ENCODE measurements at regions not wholly inside any gene's neighbourhood (a gene's known extent, or its start where the extent isn't known, plus 50 kb on each side); places are given as distances from the start of the nearest gene placed in this dataset.
A peak's percentile ranks its signal among the peaks of the same experiment; 100 is the strongest.

DNA sequence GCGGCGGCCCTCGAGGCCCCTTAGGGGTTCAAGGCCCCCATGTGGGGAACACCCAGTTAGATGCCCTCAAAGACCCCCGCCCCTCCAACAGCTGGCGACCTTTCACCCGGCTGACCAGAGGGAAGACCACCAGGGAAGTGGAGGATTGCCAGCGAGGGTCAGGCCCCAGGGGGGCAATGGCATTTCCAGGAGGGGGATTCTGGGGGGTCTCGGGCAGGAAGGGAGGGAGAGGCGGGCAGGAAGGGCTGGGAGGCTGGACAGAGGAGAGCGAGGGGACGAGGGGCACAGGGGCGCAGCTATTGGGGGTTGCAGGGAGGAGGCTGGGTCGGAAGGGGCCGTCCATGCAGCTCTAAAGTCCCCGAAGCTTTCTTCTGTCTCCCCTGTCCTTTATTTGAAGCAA lies 139.5 kb downstream of the C16orf95 start:
- no peak for DNase-seq

DNA sequence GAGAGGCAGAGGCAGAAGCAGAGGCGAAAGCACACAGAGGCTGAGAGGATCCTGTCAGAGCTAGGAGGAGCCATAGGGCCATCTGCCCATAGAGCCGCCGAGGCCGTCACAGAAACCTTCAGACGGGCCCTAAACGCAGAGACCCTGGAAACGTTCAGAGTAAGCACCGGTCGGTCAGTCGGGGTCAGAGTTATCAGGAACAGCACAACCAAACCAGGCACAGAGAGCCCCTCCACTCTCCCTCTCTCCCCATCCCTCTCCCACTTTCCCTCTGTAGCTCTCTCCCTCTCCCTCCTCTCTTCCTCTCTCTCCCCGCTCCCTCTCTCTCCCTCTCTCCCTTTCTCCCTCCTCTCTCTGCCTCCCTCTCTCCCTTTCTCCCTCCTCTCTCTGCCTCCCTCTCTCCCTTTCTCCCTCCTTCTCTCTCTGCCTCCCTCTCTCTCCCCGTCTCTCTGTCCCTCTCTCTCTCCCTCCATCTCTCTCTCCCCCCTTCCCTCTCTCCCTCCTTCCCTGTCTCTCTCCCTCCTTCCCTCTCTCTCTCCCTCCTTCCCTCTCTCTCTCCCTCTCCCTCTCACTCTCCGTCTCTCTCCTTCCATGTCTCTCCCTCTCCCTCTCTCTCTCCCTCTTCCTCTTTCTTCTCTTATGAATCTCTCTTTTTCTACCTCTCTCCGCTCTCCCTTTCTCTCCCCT lies 138.9 kb downstream of the C16orf95 start:
- DNase-seq: peak; percentile 58

DNA sequence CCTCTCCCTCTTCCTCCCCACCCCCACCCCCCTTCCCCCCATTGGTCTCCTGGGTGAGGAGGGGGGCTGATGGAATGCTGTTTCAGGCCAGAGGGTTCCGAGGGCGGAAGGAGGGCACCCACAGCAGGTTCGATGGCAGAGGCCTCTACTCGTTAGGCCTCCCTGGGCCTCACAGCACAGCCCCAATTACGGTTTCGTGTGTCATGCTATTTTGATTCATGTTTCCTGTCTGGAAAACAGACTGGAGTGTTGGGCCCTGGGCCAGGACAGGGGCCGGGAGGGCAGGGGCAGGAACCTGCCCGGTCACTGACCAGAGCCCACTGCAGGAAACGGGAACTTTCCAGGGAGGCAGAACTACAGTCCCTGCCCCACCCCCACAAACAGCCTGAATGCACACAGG lies 138.2 kb downstream of the C16orf95 start:
- peak; percentile 58 for DNase-seq

DNA sequence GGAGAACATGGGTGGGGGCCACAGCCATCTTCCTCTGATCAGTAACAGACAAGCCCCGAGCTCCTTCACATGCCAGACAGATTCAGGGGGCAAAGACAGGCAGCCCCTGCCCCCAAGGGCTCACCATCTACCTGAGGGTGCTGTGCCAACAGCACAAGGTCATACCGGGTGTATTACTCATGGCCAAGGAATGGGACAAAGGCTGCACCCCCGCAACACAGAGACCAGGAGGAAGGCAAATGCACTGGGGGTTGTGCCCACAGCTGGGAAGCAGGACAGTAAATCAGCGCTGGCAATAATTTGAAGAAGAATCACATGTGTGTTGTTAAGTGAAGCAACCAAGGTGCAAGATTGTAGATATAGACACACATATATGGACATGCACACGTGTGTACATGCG lies 137.1 kb downstream of the C16orf95 start:
- no peak for DNase-seq

DNA sequence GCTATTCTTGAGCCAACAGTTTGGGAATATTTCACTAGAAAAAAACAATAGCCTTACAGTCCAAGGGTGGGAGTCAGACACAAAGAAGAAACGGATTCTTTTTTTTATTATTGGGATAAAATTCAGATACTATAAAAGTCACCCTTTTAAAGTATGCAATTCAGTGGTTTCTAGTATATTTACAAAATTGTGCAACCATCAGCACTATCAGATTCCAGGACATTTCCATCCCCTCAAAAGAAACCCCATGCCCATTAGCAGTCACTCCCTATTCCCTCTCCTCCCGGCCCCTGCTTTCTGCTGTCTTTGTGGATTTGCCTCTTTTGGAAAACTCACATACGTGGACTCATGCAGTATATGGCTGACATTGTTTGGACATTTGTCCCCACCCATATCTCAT lies 134.4 kb downstream of the C16orf95 start:
- no peak for DNase-seq

DNA sequence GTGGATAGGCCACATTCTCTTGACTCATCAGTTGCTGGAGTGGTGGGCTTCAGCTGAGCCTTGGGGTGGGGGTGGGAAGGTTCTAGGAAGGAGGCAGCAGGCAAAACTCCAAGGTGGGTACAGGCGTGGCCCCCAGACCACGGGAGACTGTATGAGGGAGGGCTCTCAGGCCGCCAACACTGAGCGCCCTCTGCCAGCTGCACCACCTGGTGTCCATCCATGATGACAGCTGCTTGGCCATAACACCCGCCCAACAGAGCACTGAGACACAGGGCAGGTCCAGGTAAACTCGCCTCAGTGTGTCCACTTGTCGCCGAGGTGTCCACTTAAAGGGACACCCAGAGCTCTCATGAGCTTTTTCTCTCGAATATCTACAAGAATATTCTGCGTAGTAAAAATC lies 133.5 kb downstream of the C16orf95 start:
- no peak for DNase-seq

DNA sequence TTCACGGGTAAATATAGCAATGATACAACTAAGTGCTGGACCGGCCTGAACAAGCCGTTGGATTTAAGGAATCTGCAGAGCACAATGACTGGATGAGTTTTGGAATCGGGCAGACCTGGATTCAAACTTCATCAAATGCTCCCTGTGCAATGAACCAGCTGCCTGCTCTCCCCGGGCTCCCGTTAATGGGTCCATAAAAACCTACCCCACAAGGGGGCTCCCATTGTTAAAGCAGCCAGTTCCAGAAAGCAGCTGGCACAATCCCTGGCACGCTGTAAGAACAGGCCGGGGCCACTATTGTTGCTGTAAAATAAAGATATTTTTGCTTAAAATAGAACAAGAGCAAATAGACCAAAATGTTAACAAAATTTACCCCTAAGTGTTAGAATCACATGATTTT lies 131.9 kb downstream of the C16orf95 start:
- no peak for DNase-seq

DNA sequence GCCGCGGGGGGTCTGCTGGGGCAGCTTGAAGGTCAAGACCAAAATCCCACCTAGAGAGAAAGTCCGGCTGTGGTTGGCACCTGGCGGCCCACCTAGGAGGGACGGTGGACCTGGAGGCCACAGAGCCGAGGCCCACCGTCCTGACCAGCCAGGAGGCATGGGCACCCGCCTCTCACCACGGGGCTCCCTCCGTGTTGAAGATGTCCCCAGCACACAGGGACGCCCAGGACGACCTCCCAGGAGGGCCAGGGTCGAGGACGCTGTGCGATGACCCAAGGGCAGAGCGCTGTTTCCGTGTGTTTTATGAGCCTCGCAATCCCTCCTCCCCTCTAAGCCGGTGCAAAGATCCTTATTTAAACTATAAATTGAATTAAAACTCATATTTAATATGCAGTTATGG lies 131.2 kb downstream of the C16orf95 start:
- DNase-seq: no peak

DNA sequence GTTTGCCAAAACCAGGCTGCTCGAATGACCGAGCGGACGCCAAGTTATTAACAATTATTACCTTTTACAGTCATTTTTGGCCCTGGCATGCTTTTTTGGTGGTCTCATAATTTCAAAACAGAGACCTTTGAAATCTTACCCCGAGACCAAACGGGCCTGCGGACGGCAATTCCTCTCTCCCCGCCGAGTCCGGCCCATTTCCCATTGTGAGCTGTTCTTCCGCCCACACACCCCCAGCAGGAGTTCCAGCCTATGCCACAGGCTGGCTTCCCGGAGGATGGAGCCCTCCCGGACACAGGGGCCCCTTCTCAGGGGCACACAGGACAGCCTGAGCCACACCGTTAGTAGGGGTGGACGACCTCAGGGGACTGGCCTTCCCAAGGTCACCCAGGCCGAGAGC lies 130.7 kb downstream of the C16orf95 start:
- DNase-seq: no peak

DNA sequence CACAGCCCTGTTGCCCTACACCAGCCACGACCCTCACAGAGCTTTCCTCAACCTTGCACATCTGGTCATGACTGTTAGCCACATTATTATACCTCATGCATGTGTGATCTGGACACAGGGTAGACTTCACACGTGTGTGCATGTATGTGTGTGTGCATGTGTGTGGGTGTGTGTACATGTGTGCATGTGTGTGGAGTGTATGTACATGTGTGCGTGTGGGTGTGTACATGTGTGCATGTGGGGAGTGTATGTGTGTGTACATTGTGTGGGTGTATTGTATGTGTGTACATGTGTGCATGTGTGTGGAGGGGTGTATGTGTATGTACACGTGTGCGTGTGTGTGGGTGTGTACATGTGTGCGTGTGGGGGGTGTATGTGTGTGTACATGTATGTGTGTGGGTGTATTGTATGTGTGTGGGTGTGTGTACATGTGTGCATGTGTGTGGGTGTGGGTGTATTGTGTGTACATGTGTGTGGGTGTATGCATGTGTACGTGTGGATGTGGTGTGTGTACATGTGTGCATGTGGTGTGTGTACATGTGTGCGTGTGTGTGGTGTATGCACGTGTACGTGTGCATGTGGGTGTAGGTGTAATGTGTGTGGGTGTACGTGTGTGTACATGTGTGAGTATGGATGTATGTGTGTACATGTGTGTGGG lies 130.2 kb downstream of the C16orf95 start:
- DNase-seq: no peak

DNA sequence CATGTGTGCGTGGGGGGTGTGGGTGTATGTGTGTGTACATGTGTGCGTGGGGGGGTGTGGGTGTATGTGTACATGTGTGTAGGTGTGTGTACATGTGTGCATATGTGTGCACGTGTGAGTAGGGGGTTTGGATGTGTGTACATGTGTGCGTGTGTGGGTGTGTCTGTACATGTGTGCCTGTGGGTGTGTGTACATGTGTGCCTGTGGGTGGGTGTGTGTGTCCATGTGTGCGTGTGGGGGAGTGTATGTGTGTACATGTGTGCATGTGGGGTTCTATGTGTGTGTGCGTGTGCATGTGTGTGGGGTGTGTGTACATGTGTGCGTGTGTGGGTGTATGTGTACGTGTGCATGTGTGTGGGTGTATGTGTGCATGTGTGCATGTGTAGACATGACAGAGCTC lies 129.1 kb downstream of the C16orf95 start:
- no peak for DNase-seq

DNA sequence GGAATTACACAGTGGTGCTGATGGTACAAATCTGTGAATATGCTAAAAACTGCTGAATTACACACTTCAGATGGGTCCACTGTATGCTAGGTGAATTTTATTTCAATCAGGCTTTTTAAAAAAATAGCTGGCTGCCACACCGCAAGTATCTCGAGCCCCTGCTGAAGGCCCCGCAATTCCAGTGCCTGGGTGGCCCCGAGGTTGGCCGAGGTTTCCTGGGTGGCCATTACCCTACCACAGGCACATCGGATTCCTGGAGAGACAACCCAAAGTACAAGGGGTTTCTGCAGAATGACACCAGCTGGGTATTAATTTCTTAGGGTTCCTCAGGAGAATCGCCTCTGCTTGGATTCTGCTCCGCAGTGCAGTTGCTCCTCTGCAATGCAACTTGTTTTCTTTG lies 127.8 kb downstream of the C16orf95 start:
- DNase-seq: no peak

DNA sequence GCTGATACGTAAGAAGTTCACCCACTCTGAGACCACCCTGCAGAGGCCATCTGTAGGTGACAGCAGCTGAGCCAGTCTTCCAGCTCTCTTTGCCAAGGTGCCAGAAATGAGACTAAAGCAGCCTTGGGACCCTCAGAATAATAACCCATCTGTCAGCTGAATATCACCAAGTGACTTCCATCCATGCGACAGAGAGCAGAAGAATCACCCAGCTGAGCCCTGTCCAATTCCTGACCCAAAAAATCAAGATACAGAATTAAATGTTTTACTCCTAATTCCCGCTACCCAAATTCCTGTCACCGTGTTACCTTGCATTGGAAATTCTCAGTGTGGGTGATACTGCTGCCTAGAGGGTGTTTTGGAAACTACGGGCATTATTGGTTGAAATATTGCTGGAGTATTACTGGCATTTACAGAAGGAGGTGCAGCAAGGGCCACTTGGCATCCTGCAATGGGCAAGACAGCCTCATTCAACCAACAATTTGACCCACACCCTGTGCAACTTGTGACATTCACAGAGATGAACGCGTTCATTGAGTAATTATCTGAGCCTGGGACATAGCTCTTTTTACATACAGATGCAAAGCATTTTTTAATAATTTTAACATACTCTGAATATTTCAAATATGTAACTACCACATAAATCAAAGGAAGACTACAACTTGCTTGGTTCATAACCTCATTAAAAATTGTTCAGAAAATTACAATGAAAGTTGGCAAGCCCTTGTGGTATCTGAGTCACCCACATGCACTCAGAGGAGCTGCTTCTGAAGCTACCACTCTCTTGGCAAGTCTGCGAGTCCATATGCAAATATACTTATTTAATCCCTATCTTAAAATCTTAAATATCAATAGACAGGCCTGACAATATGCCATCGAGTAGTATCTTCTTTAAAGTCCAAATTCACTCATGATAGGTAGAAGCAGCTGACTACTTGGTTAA lies 126.6 kb downstream of the C16orf95 start:
- DNase-seq: no peak

DNA sequence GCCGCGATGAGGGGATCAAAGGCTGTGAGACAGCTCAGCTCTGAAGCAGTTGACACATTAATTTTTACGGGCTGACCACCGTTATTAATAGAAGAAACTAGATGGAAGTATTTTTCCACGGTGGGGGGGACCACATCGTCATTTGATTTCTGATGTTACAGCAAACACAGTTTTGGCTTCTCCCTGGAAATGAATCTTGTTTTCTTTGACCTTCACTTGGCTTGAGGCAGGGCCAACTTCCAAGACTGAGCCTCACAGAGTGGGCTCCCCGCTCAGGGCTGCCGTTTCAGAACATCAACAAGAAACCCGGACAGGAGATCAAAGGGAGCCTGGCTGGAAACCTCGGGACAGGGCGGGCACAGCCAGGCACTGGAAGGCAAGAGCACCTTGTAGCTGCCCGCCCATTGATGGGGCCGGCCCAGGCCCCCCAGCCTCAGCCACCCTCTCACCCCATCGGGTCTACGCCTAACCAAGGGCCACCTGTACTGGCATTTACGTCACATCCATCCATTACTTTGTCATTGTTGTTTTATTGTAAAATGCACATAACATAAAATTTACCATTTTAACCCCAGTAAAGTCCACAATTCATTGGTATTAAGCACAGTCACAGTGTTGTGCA lies 124.6 kb downstream of the C16orf95 start:
- DNase-seq: no peak

DNA sequence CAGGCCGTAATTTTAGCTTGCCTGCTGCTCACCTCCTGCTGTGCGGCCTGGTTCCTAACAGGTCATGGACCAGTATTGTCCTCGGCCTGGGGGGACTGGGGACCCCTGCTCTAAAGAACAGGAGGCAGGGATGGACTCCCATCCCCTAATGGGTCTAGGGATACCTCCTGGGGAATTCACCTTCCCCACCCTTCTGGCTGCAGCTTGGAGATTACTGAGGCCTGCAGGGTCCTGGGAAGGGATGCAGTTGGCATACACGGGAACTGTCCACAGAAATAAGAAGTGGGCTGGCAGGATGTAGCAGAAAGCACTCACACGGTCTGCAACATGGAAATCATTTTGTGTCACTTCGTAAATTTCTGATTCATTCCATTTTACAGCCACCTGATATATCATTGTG lies 123.0 kb downstream of the C16orf95 start:
- no peak for DNase-seq

DNA sequence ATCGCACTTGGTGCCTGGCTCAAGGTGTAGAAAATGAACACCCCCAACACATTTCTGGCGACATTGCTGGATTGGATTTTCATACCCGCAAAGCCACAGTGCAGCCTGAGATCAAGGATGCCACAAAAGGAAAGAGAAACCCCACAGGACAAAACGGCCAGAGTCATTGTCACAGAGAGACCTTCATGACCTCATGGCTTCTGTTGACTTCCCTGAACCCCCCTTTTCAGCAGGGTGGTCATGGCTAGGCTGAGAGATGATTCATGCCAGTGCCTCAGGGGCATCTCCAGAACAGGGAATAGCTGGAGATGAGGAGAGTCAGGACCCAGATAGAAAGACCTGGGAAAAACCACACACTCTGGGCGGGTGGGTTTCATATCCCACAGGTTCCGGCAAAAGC lies 122.0 kb downstream of the C16orf95 start:
- no peak for DNase-seq

DNA sequence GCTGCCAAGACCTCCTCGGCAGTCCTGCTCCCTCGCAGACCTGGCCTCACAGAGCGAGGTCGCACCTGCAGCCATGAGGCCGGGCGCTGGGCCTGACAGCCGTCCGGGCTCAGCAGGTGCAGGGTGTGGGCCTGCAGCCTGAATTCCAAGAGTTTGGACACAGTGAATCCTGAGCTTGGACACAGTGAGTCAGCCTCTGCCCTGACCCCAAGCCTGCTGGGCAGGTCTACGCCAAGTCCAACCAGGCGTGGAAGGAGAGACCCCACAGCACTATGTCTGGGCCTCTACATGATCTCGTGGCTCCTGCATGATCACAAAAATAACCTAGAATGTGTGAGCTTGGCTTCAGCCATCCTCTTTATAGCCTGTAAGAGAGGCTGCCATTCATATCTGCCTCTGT lies 121.0 kb downstream of the C16orf95 start:
- DNase-seq: no peak

DNA sequence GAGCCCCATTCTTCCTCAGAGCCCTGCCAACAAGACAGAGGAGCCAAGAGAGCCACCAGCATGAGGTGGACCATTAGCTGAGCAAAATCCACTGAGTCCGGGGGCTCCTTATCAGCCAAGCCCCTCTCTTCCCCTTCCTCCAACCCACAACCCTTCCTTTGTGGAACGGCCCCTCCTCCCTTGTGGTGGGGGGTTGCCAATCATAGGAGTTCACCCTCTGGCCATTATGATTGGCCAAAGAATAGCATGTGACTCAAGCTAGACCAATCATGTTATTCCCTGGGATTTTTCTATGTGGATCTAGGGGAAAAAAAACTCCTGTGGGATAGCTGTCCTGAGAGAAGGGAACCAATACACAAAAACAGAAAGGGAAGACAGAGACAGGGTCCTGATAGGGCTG lies 120.5 kb downstream of the C16orf95 start:
- DNase-seq: no peak

DNA sequence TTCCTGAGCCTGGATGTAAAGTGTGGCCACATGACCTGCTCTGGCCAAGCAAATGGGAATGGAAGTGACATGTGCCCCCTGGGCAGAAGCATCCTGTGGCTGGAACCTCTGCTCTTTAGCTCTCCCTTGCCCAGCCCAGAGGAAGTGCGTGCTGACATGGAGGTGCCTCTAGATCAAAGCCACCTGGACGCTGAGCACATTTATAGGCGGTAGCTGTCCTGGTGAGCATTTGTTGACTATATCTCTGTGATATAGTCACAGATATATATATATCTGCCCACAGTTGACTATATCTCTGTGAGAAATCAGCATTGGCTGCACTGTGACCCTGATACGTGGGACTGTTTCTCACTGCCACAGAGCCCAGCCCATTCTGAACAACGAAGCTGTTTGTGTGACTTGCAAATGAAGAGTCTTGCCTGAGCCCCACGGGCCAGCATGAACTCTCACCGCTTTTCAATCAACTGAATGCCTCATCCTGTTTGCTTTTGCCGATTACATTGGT lies 118.8 kb downstream of the C16orf95 start:
- DNase-seq: no peak

DNA sequence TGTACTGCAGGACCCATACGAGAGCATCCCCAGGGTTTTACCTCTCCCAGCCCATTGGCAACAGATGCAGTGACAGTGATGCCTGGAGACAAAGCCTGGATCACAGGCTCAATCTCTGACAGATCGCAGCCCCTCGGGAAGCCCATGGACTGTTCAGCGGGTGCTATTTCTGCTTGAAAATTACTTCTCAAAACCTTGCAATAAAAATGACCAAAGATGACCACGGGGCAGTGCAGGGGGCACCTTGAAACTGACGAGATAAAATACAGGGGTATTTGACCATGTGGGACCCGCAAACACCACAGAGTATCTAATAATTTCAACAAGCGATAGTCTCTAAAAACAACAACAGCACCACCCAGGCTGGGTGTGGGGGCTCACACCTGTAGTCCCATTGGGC lies 118.3 kb downstream of the C16orf95 start:
- no peak for DNase-seq

DNA sequence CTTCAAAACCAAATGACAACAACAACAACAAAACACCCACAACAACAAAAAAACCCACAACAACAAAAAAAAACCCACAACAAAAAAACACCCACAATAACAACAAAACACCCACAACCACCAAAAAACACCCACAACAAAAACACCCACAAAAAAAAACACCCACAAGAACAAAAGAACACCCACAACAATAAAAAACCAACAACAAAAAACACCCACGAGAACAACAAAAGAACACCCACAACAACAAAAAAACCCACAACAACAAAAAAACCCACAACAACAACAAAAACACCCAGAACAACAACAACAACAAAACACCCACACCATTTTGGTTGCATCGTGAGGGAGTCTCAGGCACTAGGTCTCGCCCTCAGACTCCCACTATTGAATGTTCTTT lies 117.8 kb downstream of the C16orf95 start:
- no peak for DNase-seq

DNA sequence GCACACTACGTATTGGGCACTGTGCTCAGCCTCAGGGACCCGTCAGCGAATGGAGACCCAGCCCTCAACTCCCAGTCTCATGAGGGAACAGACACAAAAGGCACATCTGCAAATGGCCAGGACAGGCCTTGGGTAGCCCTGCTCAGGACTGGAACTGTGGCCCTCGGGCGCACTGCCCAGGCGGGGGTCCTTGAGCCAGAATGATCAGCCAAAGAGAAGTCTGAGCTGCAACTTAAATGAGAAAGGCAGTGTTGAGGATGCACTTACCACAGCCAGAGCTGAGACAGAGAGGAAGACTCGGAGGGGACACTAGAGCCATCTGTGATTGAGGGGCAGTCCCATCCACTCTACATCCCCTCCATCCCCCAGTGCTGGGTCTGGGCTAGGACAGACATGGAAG lies 117.3 kb downstream of the C16orf95 start:
- no peak for DNase-seq

Measured in renal pelvis (tissue), 1 donor.